ENCODE measurements at regions not wholly inside any gene's neighbourhood (a gene's known extent, or its start where the extent isn't known, plus 50 kb on each side); places are given as distances from the start of the nearest gene placed in this dataset.

GRCh38 chr11:92848578-92848977, 120.9 kb upstream of the MTNR1B start:
- TF ChIP-seq EZH2 (IDR thresholded peaks at IDR 0.05) (no peak), POLR2AphosphoS5 (IDR thresholded peaks at IDR 0.05; ENCODE audit: borderline replicate concordance, low read depth, low read length) (no peak), FOXP2 (optimal IDR thresholded peaks at IDR 0.05; ENCODE audit: control extremely low read depth, extremely low read length, insufficient read depth) (no peak)

Measured in SK-N-MC (cell line).